Natural killer cell (primary cell): ENCODE measurements at regions not wholly inside any gene's neighbourhood (a gene's known extent, or its start where the extent isn't known, plus 50 kb on each side); places are given as distances from the start of the nearest gene placed in this dataset.

Source experiments
- ATAC-seq, 3 donors: fragments of 150-1000 bp in 2 of 3; fragments of 200-7000 bp in 1 of 3; cut with Tn5 transposase; 1 replicate in 1 of 3; 2 replicates in 2 of 3; pipeline ENCODE4 v1.10.0; 2021; ENCODE audit warnings: mild to moderate bottlenecking in 2 of 3, moderate library complexity in 2 of 3
- DNase-seq, 2 donors: peaks; one replicate each; pipeline versions ENCODE4 v3.0.0 to v3.0.0-alpha.2; 2013 to 2021; ENCODE audit warnings: mixed read lengths in 1 of 2
- H3K27ac ChIP-seq: one replicate; pipeline ENCODE4 v1.5.1; 2013; ENCODE audit warnings: mild to moderate bottlenecking, low read length
- H3K27me3 ChIP-seq: one replicate; pipeline ENCODE4 v1.6.1; 2013; ENCODE audit warnings: low read length; ENCODE audit not compliant: control insufficient read depth, insufficient read depth
- H3K36me3 ChIP-seq: one replicate; pipeline ENCODE4 v1.6.1; 2013; ENCODE audit warnings: low read length; ENCODE audit not compliant: control insufficient read depth, insufficient read depth
- H3K4me1 ChIP-seq: one replicate; pipeline ENCODE4 v1.6.1; 2013; ENCODE audit warnings: low read length; ENCODE audit not compliant: control insufficient read depth, insufficient read depth
- H3K4me3 ChIP-seq: one replicate; pipeline ENCODE4 v1.5.1; 2013; ENCODE audit warnings: low read length
- H3K9me3 ChIP-seq: one replicate; pipeline ENCODE4 v1.6.1; 2013; ENCODE audit warnings: low read length; ENCODE audit not compliant: control insufficient read depth, insufficient read depth
- H3K27ac Mint-ChIP-seq, 2 donors: one replicate each; pipeline ENCODE4 v1.8.0; 2022; ENCODE audit warnings: mild to moderate bottlenecking in 2 of 2, mixed read lengths in 2 of 2, moderate library complexity in 1 of 2
- H3K27me3 Mint-ChIP-seq, 2 donors: one replicate each; pipeline ENCODE4 v1.8.0; 2022; ENCODE audit warnings: low read depth in 2 of 2, mixed read lengths in 2 of 2
- H3K36me3 Mint-ChIP-seq: one replicate; pipeline ENCODE4 v1.8.0; 2022; ENCODE audit warnings: mixed read lengths
- H3K4me1 Mint-ChIP-seq, 2 donors: one replicate each; pipeline ENCODE4 v1.8.0; 2022; ENCODE audit warnings: mixed read lengths in 2 of 2
- H3K4me3 Mint-ChIP-seq: one replicate; pipeline ENCODE4 v1.8.0; 2022; ENCODE audit warnings: mild to moderate bottlenecking, moderate library complexity, mixed read lengths
- H3K9me3 Mint-ChIP-seq, 2 donors: one replicate each; pipeline ENCODE4 v1.8.0; 2022; ENCODE audit warnings: mixed read lengths in 2 of 2
- WGBS: methylation state at CpG from one replicate; pipeline ENCODE4 v1.1.7; 2013; ENCODE audit warnings: missing lambda C conversion rate; ENCODE audit not compliant: insufficient coverage; 5-methylcytosine and 5-hydroxymethylcytosine counted together
- intact Hi-C: fragments of 100-400 bp; cut with micrococcal nuclease; formaldehyde crosslinking; loops from one replicate; pipeline ENCODE4 v1.14.2; 2022
- TF ChIP-seq, protein P1 (sequence below): fragments of 200-600 bp; IDR thresholded peaks from one replicate; pipeline ENCODE4 v1.8.0; 2022; ENCODE audit warnings: antibody characterized with exemption

DNA sequence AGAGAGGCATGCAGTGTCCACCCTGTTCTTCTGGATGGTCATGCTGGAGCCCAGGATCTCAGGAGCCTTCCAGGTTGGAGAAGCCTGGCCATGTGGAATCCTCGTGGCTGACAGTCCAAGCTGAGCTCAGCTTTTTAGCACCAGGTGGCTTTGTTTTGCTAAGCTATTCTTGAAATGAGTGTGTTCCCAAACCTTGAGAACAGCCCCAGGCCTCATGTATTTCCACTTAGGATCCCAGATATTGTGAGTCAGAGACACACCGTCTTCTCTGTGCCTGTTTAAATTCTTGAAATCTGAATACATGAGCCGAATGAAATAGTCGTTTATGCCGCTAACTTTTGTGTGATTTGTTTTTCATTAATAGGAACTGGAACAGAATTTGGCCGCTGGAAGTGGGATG is 61.2 kb downstream of the IRX2 start:
- Histone ChIP-seq H3K4me1 (no peaks in the 10 kb centered on the region), H3K27ac (no peak overlapping the region), H3K36me3 (no peaks in the 10 kb centered on the region), H3K27me3 (no peaks in the 10 kb centered on the region), H3K4me3 (no peak overlapping the region), H3K9me3 (no peaks in the 10 kb centered on the region)
- ATAC-seq (no peak), DNase-seq (no peak)
- Mint-ChIP-seq H3K27ac (no peak overlapping the region), H3K27me3 (no peaks in the 10 kb centered on the region), H3K4me3 (no peak overlapping the region), H3K36me3 (no peaks in the 10 kb centered on the region), H3K4me1 (no peaks in the 10 kb centered on the region), H3K9me3 (peaks cover 6 to 8% of the 10 kb centered on the region in 2 donors)
- WGBS, result 83% methylated on average over 5 of the region's 6 CpGs
- intact Hi-C loops, result no loop called here
- TF ChIP-seq, protein P1, sequence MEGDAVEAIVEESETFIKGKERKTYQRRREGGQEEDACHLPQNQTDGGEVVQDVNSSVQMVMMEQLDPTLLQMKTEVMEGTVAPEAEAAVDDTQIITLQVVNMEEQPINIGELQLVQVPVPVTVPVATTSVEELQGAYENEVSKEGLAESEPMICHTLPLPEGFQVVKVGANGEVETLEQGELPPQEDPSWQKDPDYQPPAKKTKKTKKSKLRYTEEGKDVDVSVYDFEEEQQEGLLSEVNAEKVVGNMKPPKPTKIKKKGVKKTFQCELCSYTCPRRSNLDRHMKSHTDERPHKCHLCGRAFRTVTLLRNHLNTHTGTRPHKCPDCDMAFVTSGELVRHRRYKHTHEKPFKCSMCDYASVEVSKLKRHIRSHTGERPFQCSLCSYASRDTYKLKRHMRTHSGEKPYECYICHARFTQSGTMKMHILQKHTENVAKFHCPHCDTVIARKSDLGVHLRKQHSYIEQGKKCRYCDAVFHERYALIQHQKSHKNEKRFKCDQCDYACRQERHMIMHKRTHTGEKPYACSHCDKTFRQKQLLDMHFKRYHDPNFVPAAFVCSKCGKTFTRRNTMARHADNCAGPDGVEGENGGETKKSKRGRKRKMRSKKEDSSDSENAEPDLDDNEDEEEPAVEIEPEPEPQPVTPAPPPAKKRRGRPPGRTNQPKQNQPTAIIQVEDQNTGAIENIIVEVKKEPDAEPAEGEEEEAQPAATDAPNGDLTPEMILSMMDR, result no peak

DNA sequence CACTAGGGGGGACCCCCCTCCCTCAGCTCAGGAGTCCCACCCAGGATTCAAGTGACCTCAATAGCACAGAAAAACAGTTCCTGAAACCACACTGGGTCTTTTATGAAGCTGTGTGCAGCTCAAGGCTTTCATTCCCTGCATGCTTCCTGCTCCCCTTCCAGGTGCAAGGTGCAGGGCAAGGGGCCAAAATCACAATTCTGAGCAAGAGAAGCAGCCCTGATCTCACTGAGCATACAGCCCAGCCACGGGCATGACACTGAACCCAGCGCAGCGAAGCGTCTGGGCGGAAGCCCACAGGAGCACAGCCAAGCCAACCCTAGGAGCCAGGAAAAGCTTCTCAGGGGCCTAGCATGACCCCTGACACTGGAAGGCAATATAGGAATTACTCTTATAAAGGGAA is 62.9 kb downstream of the IRX2 start:
- Mint-ChIP-seq H3K9me3 (peaks cover 0 to 2% of the 10 kb centered on the region in 2 donors), H3K4me1 (no peaks in the 10 kb centered on the region), H3K36me3 (no peaks in the 10 kb centered on the region), H3K27me3 (no peaks in the 10 kb centered on the region), H3K4me3 (no peak overlapping the region), H3K27ac (no peak overlapping the region)
- Histone ChIP-seq H3K9me3 (no peaks in the 10 kb centered on the region), H3K27ac (no peak overlapping the region), H3K36me3 (no peaks in the 10 kb centered on the region), H3K27me3 (no peaks in the 10 kb centered on the region), H3K4me3 (no peak overlapping the region), H3K4me1 (no peaks in the 10 kb centered on the region)
- intact Hi-C loops, result no loop called here
- ATAC-seq (no peak), DNase-seq (no peak)
- TF ChIP-seq, protein P1, result no peak
- WGBS, result 92% methylated on average over 5 of the region's 5 CpGs

DNA sequence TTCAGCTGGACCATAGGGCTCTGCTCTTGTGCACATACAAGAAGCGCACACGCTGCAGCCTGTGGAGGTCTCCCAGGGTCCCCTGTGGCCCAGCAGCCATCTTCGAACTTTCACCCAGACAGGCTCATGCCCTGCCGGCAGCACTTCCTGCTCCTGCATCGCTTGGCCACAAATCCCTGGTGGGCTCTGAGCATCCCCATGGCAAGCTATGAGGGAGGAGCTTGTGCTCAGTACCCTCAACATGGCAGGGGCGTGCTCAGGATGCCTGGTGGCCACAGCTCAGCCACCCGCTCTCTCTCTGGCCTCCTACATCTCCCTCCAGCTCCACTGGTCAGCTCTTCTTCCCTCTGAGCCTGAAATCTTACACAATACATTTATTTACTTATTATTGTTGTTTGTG is 63.7 kb downstream of the IRX2 start:
- H3K27ac Mint-ChIP-seq, result no peak overlapping the region
- no peaks in the 10 kb centered on the region for H3K4me1 ChIP-seq
- no peaks in the 10 kb centered on the region for H3K36me3 Mint-ChIP-seq
- no peaks in the 10 kb centered on the region for H3K9me3 ChIP-seq
- H3K27me3 Mint-ChIP-seq, result no peaks in the 10 kb centered on the region
- H3K27ac ChIP-seq, result no peak overlapping the region
- H3K27me3 ChIP-seq, result no peaks in the 10 kb centered on the region
- TF ChIP-seq, protein P1, result no peak
- intact Hi-C loops, result no loop called here
- H3K4me3 Mint-ChIP-seq, result no peak overlapping the region
- no peaks in the 10 kb centered on the region for H3K36me3 ChIP-seq
- no peak overlapping the region for H3K4me3 ChIP-seq
- ATAC-seq (peak in 1 of 3 donors; percentile 4), DNase-seq (no peak)
- H3K4me1 Mint-ChIP-seq, result no peaks in the 10 kb centered on the region
- WGBS, result 69% methylated on average over 7 of the region's 7 CpGs
- peaks cover 0 to 2% of the 10 kb centered on the region in 2 donors for H3K9me3 Mint-ChIP-seq

DNA sequence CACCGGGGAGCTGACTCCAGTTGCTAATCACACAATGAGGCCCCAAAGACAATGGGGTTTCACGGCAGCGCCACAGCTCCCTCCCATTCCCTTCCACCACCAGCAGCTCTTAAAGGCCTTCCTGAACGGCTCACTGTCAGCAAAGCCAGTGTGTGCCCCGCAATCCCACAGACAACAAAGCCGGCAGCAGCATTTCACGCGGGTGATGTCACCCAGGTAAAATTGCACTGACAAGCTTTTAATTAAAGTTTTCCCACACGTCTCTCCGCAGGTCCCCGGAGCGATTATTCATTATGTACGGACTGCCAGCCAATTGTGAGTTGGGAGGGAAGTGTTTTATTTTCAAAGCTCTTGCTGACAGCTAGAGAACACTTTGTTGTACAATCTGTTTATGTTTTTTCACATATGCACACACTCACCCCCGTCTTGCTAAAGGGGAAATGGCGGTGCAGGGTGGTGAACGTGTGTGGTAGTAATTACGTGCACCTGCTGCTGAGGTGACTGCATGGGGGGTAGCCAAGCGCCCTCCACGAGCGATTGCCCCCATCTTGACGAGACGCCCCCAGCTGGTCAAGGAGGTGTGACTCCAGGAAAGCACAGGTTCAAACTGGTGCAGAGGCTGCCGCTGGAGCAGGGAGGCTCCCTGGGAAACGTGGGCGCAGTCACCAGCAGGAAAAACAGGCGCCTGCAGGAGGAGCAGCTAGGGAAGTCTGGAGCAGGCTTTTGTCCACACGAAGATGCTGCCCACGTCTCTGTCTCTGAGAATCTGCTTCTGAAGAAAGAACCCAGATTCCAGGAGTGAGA is 65.0 kb downstream of the IRX2 start:
- no peak for DNase-seq
- Histone ChIP-seq H3K9me3 (no peaks in the 10 kb centered on the region), H3K27ac (no peak overlapping the region), H3K36me3 (no peaks in the 10 kb centered on the region), H3K27me3 (no peaks in the 10 kb centered on the region), H3K4me3 (no peak overlapping the region), H3K4me1 (no peaks in the 10 kb centered on the region)
- H3K4me3 Mint-ChIP-seq, result no peak overlapping the region
- intact Hi-C loops, result no loop called here
- WGBS, result 75% methylated on average over 28 of the region's 28 CpGs
- no peaks in the 10 kb centered on the region for H3K4me1 Mint-ChIP-seq
- no peak for ATAC-seq
- no peaks in the 10 kb centered on the region for H3K36me3 Mint-ChIP-seq
- TF ChIP-seq, protein P1, result no peak
- H3K27ac Mint-ChIP-seq, result no peak overlapping the region
- no peaks in the 10 kb centered on the region for H3K27me3 Mint-ChIP-seq
- peaks cover 0 to 3% of the 10 kb centered on the region in 2 donors for H3K9me3 Mint-ChIP-seq
